H1 (cell line): ENCODE measurements at regions not wholly inside any gene's neighbourhood (a gene's known extent, or its start where the extent isn't known, plus 50 kb on each side); places are given as distances from the start of the nearest gene placed in this dataset.

Source experiments
- ASH2L ChIP-seq: fragments of 200-600, 300-600 bp; sonication (generic); IDR thresholded peaks from one replicate; pipeline ENCODE4 v1.7.1; 2017; ENCODE audit warnings: low read length
- BRCA1 ChIP-seq: IDR thresholded peaks from 2 replicates; pipeline ENCODE4 v1.6.1; 2012; ENCODE audit warnings: low read depth, low read length, improper control_type of control experiment
- CTCF ChIP-seq, 3 experiments: IDR thresholded peaks; 1 replicate in 2 of 3; 2 replicates in 1 of 3; pipeline versions ENCODE4 v1.5.1 to v1.6.1; 2011; ENCODE audit warnings: low read length in 3 of 3, mild to moderate bottlenecking in 3 of 3, inconsistent platforms in 2 of 3, low read depth in 1 of 3, moderate library complexity in 1 of 3; ENCODE audit not compliant: insufficient read depth in 1 of 3; ENCODE audit errors: control extremely low read depth in 1 of 3
- EP300 ChIP-seq, 2 experiments: IDR thresholded peaks; 1 replicate in 1 of 2; 2 replicates in 1 of 2; pipeline ENCODE4 v1.6.1; 2011 to 2012; ENCODE audit warnings: low read depth in 2 of 2, low read length in 2 of 2, mild to moderate bottlenecking in 2 of 2, borderline replicate concordance in 1 of 2, inconsistent platforms in 1 of 2, moderate library complexity in 1 of 2
- GABPA ChIP-seq: IDR thresholded peaks from 2 replicates; pipeline ENCODE4 v1.6.1; 2011; ENCODE audit warnings: mild to moderate bottlenecking, low read length, moderate library complexity, borderline replicate concordance; ENCODE audit not compliant: insufficient read depth
- MAX ChIP-seq: IDR thresholded peaks from 2 replicates; pipeline ENCODE4 v1.6.1; 2012; ENCODE audit warnings: inconsistent platforms
- POLR2A ChIP-seq, 2 experiments: IDR thresholded peaks; 1 replicate in 1 of 2; 2 replicates in 1 of 2; pipeline ENCODE4 v1.6.1; 2011; ENCODE audit warnings: low read depth in 2 of 2, low read length in 2 of 2, mild to moderate bottlenecking in 2 of 2; ENCODE audit errors: control extremely low read depth in 1 of 2
- SP4 ChIP-seq: IDR thresholded peaks from 2 replicates; pipeline ENCODE4 v1.6.1; 2012; ENCODE audit warnings: low read length, inconsistent platforms
- TCF12 ChIP-seq: IDR thresholded peaks from 2 replicates; pipeline ENCODE4 v1.6.1; 2011; ENCODE audit warnings: low read depth, mild to moderate bottlenecking, low read length

- no peak for TF ChIP-seq EP300 (IDR thresholded peaks at IDR 0.05; ENCODE audit: borderline replicate concordance in 1 of 2, low read depth in 2 of 2, low read length in 2 of 2)
- no peak for TF ChIP-seq GABPA
- no peak for TF ChIP-seq ASH2L
- no peak for TF ChIP-seq SP4
- TF ChIP-seq MAX, result no peak
- TF ChIP-seq CTCF (IDR thresholded peaks at IDR 0.05; ENCODE audit: control extremely low read depth in 1 of 3, insufficient read depth in 1 of 3, low read depth in 1 of 3, low read length in 3 of 3), result no peak
- TF ChIP-seq BRCA1, result no peak
- no peak for TF ChIP-seq POLR2A (IDR thresholded peaks at IDR 0.05; ENCODE audit: control extremely low read depth in 1 of 2, low read depth in 2 of 2, low read length in 2 of 2)
- TF ChIP-seq TCF12, result no peak
These were observed 188.2 kb downstream of the BLID start for GRCh38 chr11:121927789-121928188.
